GM18873 (cell line): ENCODE measurements at regions not wholly inside any gene's neighbourhood (a gene's known extent, or its start where the extent isn't known, plus 50 kb on each side); places are given as distances from the start of the nearest gene placed in this dataset.

Experiments used
- ATAC-seq: cut with Tn5 transposase; IDR thresholded peaks from one replicate; pipeline ENCODE4 v1.9.1; 2021; ENCODE audit warnings: mild to moderate bottlenecking, moderate library complexity, moderate number of reproducible peaks; ENCODE audit not compliant: unreplicated experiment, low FRiP score

DNA sequence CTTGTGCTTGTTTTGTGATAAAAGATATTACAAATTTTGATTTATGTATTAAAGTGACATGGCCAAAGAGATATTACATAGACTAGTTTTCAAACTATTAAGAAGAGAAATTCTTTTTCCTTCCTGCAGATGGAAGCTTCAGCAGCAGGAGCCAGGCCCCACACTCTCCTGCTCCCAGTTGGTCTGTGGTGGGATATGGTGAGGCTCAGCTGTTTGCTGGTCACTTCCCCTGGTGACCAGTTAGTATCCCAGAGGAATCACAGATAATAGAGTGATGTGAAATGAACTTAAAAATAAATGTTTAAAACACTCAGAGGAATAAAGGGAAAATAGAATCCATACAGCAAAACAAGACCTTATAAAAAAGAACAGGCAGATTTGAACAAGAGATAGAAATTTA is 154.7 kb downstream of the KTN1 start:
- ATAC-seq, result no peak

DNA sequence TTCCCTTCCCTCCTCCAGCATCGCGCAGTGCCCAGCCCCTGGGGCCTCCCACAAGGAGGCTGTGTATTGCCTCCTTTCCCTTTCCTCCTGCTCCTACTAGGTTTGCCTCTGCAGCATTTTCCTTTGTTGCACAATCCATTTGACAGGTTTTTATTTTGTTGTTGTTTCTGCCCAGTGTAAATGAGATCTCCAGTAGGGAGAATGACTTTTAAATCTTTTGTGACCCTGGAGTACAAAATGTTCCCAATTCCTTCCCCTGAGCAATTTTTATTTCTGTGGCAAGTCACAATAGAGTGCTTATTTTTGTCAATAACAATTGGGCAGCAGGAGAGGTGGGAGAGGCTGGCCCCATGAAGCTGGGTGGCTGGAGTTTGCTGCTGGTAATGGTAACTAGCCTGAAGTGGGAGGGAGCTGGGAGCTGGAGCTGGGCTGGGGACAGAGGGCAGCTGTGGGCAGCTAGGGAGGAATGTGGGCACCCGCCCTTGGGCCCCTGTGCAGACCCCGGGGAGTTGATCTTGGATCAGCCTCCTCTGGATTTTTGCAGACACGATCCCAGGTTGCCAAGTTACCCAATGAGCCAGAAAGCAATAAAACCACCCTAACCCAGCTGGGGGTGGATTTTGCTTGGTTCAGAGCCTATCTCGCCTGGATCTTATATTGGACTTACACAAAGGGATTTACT is 160.1 kb downstream of the KTN1 start:
- ATAC-seq, result no peak

GRCh38 chr14:55740649-55740989 is 160.6 kb downstream of the KTN1 start:
- ATAC-seq, result no peak

- no peak for ATAC-seq
These were observed 161.2 kb downstream of the KTN1 start for GRCh38 chr14:55741240-55741639.

- ATAC-seq, result no peak
These were observed 163.5 kb downstream of the KTN1 start for GRCh38 chr14:55743551-55743950.

- ATAC-seq, result no peak
These were observed 164.3 kb downstream of the KTN1 start for GRCh38 chr14:55744321-55744720.

DNA sequence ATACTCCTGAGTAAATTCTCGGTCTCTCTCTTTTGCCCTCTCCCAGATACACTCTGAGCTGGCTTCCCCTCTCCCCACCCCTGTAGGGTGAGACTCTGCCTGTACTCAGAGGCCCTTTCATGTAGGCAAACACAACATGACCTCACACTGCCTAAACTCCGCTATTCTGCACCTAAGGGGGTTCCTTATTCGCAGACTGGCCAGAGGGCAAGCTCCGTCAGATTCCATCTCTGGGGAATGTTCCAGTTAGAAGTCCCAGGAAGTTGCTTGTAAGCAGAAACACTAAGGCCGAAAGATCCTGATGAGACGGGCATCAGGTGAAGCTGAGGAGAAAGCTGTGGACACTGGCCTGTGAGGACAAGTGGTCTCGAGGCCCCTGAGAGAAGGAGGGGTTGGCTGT is 165.9 kb downstream of the KTN1 start:
- no peak for ATAC-seq

DNA sequence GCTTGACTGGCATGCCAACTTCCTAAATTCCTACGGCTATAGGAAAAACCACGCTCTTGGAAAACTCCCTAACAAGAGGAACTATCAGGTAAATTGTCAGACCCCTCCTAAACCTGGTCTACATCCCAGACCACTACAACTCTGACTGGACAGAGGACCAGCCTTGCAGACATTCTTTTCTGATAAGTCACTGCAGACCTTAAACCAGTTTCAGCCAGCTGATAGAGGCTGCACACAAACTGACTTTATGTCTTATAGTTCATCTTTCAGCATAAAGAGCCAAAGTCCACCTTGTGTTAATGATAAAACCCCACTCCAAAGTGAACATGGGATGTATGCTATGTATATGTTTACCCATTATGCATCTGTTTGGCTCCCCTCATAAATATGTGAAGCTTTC is 166.6 kb downstream of the KTN1 start:
- no peak for ATAC-seq

- no peak for ATAC-seq
These were observed 167.2 kb downstream of the KTN1 start for GRCh38 chr14:55747186-55747585.

- ATAC-seq, result no peak
These were observed 169.3 kb downstream of the KTN1 start for GRCh38 chr14:55749201-55749812.

GRCh38 chr14:55749946-55750345 is 169.9 kb downstream of the KTN1 start:
- no peak for ATAC-seq

DNA sequence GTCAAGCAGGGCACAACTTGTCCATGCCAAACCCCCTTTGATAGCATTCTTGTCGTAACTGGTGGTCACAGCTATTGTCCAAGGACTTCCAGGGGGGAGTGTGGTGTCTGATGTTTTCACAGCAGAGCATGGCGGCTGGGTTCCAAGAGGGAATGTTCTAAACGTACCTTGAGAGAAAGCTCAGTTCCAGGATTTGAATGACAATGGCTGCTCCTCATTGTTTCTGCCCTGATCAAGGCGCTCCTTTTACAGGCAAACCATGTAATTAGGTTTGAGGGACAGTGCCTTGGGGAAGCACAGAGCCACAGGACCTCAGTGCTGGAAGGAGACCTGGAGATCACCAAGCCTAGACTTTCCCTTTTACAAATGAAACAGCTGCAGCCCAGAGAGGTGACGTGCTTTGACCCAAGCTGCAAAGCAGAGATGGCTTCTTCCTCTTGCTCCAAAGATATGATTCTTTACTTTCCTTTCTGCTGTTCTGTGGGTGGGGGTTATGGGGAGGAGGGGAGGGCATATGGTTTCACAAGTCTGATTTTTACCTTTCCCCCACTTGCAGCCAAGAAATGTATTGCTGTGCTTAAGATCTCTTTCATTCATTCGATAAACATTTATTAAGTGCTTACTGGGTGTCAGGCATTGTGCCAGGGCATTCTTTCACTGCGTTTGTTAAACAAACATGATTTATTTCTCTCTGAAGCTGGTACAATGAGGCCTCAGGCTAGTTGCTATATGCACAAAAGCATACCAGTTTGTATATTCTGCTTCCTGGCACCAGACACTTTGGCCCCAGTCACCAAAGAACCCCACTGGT is 172.8 kb downstream of the KTN1 start:
- ATAC-seq, result no peak

DNA sequence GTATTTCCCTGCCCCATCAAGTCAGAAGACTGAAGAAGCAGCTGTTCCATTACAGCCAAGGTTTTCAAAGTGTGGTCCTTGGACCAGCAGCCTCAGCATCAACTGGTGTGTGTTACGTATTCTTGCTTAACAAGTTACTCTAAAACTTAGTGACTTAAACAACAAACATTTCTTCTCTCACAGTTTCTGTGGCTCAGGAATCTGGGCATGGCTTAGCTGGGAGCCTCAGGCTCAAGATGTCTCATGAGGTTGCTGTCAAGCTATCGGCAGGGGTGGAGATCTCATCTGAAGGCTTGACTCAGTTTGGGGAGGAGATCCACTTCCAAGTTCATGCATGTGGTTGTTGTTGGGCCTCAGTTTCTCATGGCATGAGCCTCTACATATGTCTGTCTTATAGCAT is 174.5 kb downstream of the KTN1 start:
- ATAC-seq, result no peak

DNA sequence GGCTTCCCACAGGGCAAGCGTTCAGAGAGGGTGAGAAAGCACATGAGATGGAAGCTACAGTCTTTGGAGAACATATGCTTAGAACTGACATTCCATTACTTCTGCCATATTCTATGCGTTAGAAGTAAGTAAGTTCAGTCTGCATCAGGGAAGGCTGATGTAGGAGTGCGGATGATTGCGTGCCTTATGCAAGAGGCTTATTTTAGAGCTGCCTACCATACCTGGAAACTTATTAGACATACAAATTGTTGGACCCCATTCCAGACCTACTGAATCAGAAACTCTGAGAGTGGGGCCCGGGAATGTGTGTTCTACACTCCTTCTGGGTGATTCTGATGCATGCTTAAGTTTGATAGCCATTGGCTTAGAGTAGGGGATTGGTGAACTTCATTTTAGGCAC is 174.9 kb downstream of the KTN1 start:
- ATAC-seq, result no peak

DNA sequence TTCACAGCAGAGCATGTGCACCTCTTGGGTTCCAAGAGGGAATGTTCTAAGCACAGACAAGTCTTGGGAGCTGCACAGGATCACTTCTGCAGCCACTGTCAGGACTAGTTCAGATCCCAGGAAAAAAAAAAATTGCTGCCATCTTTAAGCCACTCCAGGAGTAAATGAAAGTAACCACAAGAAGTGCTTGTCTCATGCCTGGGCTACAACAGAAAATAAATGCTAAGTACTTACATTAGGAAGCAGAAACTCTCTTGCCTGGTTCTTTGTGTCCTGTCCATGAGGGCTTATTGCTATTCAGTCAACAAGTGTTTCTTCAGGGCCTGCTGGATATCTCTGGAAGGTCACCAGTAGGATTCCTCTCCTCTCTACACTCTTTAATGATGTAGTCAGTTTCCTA is 176.1 kb downstream of the KTN1 start:
- ATAC-seq, result no peak

GRCh38 chr14:55756557-55756956 is 176.6 kb downstream of the KTN1 start:
- no peak for ATAC-seq

- no peak for ATAC-seq
These were observed 178.8 kb downstream of the KTN1 start for GRCh38 chr14:55758796-55759195.

DNA sequence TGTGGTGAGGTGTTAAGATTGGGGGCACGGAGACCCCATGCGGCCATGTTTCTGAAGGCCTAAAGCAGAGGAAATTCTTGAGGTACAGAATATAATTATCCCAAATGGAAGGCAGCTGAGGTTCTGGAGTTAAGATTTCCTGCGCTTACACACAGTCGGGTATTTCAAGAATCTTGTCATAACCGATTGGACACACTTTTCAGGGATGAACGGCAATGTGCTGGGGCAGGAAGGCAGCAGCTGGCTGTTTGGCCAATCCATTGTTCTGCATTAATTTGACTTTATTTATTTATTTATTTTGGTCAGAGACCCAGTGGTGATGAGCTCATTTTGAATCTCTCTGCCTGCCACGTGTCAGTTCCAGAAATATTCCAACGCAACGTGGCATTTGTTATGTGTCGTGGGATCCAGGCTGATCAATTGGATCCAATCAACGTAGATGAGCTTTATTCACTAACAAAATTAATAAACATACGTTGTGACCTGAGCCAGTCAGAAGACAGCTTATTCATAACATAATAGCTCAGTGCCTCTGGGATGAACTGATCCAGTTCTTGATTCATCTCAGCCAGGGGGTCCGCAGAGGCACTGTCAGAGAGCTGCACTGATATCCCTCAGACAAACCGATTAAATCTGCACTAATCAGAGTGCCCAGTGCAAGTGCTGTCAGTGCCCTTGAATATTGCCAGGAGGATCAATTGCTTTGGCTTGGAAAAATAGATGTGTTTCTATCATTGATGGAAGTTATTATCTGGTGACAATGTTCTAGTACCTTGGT is 181.0 kb downstream of the KTN1 start:
- ATAC-seq, result no peak

- no peak for ATAC-seq
These were observed 181.6 kb downstream of the KTN1 start for GRCh38 chr14:55761651-55762050.

GRCh38 chr14:55762595-55763232 is 182.7 kb downstream of the KTN1 start:
- ATAC-seq, result no peak

DNA sequence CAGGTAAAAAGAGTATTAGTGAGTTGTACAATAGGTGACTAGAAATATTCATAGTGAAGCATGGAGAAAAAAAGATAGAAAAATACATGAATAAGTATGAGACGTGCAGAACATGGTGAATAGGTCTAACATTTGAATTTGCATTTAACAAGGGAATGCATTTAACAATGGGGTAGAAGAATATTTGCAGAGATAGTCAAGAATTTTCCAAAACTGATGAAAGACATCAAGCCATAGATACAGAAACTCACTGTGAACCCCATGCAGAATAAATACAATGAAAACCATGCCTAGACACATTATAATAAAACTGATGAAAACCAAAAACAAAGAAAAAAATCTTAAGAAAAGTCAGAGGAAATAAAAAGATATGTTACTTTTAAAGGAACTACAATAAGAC is 184.8 kb downstream of the KTN1 start:
- no peak for ATAC-seq
